ENCODE measurements at regions not wholly inside any gene's neighbourhood (a gene's known extent, or its start where the extent isn't known, plus 50 kb on each side); places are given as distances from the start of the nearest gene placed in this dataset.

GRCh38 chr3:180189310-180189648, 152.5 kb upstream of the PEX5L start:
- TF ChIP-seq TCF12 (IDR thresholded peaks at IDR 0.05; ENCODE audit: low read depth) (no peak), ZBTB7A (IDR thresholded peaks at IDR 0.05; ENCODE audit: low read depth) (no peak), TAF1 (IDR thresholded peaks at IDR 0.05; ENCODE audit: low read depth) (no peak), RAD21 (IDR thresholded peaks at IDR 0.05; ENCODE audit: low read depth) (no peak), CREB1 (IDR thresholded peaks at IDR 0.05; ENCODE audit: low read depth) (no peak), TEAD4 (IDR thresholded peaks at IDR 0.05) (no peak), NFIC (IDR thresholded peaks at IDR 0.05) (no peak), EGR1 (IDR thresholded peaks at IDR 0.05) (no peak), EP300 (IDR thresholded peaks at IDR 0.05; ENCODE audit: borderline replicate concordance) (no peak), MAX (IDR thresholded peaks at IDR 0.05) (no peak), YY1 (IDR thresholded peaks at IDR 0.05; ENCODE audit: low read depth) (no peak), CEBPB (IDR thresholded peaks at IDR 0.05) (no peak)

All from Ishikawa (cell line).